Activated CD8-positive, alpha-beta memory T cell treated with anti-CD3 and anti-CD28 coated beads, Interleukin-2, amount 50 U/mL, for 1 hour (primary cell): ENCODE measurements at regions not wholly inside any gene's neighbourhood (a gene's known extent, or its start where the extent isn't known, plus 50 kb on each side); places are given as distances from the start of the nearest gene placed in this dataset.
"Not testable (repeated sequence)": the region's sequence is repeated elsewhere in the genome, so short reads cannot be mapped to it uniquely, and the experiment has no call there.

Experiments used
- DNase-seq: peaks from one replicate; pipeline ENCODE4 v3.0.0-alpha.2; 2020; ENCODE audit errors: extremely low read depth

GRCh38 chr2:41293491-41293890 is 754.3 kb upstream of the PKDCC start:
- DNase-seq = no peak

DNA sequence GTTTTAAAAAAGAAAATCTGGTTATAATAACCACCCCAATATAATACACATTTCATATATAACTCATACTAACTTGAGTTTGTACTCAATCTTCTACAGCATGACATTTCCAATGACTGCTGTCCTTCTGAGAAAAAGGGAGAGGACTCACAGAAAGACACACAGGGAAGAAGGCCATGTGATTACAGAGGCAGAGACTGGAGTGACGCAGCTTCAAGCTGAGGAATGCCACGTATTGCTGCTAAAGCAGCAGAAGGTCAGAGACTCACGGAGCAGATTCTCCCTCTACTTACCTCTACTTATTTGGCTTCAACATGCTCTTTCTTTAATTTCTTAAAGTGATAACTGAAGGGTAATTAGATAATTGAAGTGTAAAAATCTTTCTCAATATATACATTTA is 753.5 kb upstream of the PKDCC start:
- no peak for DNase-seq

DNA sequence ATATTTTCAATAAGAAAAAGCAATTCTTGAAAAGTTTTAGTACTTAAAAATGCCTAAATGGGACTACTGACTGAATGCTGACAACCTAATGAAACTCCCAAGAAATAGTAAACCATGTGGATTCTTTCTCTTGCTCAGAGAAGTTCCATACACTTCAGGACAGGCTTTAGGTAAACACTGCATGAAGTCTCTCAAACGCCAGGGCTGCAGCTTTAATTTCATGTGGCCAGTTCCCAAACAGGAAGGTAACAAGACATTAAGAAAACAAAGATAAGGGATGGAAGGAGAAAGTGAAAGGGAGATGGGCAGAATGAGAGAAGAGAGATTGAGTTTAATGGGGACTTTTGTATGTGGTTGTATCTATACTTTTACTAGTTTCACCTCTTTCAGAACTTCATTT is 734.7 kb upstream of the PKDCC start:
- no peak for DNase-seq

GRCh38 chr2:41314511-41315070 is 733.2 kb upstream of the PKDCC start:
- no peak for DNase-seq

- DNase-seq = no peak
These were observed 728.4 kb upstream of the PKDCC start for GRCh38 chr2:41319437-41319836.

- DNase-seq = no peak
These were observed 727.3 kb upstream of the PKDCC start for GRCh38 chr2:41320491-41320890.

GRCh38 chr2:41321351-41321750 is 726.5 kb upstream of the PKDCC start:
- DNase-seq = no peak

GRCh38 chr2:41326851-41327250 is 721.0 kb upstream of the PKDCC start:
- DNase-seq = no peak

GRCh38 chr2:41329040-41329439 is 718.8 kb upstream of the PKDCC start:
- no peak for DNase-seq

GRCh38 chr2:41334159-41334558 is 713.7 kb upstream of the PKDCC start:
- no peak for DNase-seq

DNA sequence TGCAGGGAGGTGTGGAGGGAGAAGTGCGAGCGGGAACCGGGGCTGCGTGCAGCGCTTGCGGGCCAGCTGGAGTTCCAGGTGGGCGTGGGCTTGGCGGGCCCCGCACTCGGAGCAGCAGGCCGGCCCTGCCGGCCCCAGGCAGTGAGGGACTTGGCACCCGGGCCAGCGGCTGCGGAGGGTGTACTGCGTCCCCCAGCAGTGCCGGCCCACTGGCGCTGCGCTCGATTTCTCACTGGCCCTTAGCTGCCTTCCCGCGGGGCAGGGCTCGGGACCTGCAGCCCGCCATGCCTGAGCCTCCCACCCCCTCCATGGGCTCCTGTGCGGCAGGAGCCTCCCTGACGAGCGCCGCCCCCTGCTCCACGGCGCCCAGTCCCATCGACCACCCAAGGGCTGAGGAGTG is 712.2 kb upstream of the PKDCC start:
- DNase-seq = not testable (repeated sequence)

GRCh38 chr2:41337956-41338355 is 709.9 kb upstream of the PKDCC start:
- DNase-seq = no peak

DNA sequence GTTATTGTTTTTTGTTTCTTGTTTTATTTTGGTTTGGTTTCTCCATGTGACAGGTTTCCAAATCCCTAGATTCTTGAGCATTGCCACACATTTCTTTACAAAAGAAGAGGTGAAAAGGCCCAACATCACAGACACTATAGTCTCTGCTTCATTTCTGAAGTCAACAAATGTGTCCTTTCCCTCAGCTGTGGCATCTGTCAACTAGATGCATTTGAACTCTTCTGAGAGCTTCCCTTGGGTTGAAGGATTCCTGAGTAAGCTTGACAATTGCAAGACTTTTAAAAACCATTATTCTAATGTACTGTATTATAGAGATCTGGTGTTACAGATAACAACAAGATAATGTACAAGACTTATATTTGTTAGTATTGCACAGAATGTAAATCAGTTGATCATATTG is 703.3 kb upstream of the PKDCC start:
- no peak for DNase-seq

GRCh38 chr2:41353060-41353459 is 694.8 kb upstream of the PKDCC start:
- no peak for DNase-seq

DNA sequence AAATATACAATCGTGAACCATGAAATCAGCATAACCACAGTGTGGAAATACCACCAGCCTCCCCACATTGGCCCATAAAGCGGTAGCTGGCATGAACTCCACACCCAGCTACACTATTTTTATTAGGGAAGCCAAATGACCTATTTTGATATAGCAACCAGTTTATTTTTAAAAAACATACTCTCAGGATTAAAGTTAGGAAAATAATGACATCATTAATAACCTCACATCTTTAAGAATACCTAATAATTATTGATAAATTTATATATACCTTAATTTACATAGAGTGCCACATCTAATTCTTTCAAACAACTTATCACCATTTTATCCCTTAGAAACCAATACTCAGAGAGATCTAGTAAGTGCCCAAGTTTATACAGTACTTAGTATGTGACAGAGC is 692.0 kb upstream of the PKDCC start:
- no peak for DNase-seq

GRCh38 chr2:41364842-41365241 is 683.0 kb upstream of the PKDCC start:
- no peak for DNase-seq

DNA sequence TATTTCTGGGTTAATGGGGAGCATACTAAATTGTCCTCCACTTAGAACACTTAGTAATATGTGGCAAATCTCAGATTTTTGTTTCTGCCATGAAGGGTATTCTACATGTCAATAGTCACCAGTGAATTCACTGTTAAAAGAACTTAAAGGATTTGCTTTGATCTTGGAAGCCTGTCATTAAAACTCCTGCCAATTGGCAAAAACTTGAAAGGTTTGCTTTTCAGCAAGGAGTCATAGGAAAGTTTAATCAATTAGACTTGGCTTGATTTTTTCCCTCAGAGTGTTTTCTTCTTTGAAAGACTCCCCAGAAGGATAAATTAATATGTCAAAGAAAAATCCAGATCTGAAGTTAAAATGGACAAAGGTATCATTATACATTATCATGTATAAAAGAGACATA is 671.9 kb upstream of the PKDCC start:
- no peak for DNase-seq

DNA sequence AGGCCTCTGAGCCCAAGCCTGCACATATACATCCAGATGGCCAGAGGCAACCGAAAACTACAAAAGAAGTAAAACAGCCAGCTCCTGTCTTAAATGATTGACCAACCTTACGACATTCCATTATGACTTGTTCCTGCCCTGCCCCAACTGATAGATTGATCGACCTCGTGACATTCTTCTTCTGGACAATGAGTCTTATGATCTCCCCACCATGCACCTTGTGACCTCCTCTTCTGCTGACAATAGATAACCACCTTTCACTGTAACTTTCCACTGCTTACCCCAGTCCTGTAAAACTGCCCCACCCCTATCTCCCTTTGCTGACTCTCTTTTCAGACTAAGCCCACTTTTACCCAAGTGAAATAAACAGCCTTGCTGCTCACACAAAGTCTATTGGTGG is 670.0 kb upstream of the PKDCC start:
- DNase-seq = no peak

GRCh38 chr2:41378420-41378819 is 669.4 kb upstream of the PKDCC start:
- no peak for DNase-seq

DNA sequence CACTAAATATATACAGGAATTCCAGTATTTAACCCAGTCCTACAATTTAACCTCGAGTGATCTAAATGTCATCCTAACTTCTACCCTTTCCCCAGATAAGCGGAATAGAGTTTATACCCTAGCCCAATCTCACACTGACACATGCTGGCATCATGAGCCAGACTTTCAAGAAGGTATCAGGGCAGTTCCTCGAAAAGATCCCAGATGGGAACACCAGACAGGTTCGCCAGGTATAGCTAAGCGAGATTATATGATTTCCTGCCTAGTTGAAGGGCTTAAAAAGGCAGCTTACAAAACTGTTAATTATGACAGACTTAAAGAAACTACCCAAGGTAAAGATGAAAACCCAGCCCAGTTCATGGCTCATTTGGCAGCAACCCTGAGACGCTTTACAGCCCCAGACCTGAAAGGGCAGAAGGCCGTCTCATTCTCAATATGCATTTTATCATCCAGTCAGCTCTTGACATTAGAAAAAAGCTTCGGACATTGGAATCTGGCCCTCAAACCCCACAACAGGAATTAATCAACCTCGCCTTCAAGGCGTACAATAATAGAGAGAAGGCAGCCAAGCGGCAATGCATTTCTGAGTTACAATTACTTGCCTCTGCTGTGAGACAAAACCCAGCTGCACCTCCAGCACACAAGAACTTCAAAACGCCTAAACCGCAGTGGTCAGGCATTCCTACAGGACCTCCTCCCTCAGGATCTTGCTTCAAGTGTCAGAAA is 668.2 kb upstream of the PKDCC start:
- DNase-seq = no peak

GRCh38 chr2:41381701-41382100 is 666.1 kb upstream of the PKDCC start:
- DNase-seq = no peak

DNA sequence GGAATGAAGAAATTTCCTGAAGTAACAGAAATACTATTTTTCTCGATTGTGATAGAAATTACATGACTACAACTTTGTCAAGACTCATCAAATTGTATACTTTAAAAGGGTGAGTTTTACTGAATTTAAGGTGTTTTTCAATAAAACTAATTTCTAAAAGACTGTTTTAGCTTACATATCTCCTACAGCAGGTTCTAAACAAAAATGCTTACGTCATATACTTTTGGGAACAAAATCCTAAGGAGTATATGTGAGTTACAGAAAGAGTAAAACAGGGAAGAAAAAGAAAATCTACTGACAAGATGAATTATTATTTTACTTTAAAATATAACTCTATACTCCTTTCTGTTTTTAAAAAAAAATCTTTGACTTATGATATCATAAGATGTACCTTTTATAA is 660.3 kb upstream of the PKDCC start:
- no peak for DNase-seq

DNA sequence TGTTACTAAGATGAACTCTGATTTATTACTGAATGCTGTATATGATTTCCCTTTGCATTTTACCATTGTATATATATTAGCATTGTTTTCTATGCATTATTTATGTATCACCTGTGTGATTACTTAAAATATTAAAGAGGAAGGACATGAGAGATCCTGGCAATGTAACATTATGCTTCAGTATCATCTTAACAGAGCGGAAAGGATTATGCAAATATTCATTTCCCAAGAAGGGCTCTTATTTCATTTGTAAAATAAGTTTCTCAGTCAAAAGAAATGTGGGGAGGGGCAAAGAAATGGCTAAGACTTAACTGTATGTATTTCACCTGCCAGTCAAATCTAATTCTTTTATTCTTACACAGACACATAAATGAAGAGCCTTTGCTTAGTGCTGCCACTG is 654.2 kb upstream of the PKDCC start:
- no peak for DNase-seq

DNA sequence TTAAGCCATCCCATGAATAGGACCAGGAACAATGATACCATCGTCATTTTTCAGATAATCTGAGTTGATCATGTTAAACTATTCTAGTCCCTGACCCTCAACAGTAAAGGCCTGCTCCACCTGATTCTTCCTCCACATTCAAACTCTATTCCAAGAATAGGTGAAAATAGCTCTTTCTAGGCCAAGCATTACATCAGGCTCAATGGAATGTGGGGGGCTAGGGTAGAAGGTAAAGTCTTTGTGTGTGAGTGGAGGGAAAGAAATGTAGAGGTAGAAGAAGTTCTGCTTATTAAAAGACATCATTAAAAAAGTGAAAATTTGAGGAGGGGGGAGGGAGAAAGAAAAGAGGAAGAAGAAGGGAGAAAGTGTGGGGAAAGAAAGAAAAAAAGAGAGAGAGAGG is 653.3 kb upstream of the PKDCC start:
- no peak for DNase-seq
